ENCODE measurements at regions not wholly inside any gene's neighbourhood (a gene's known extent, or its start where the extent isn't known, plus 50 kb on each side); places are given as distances from the start of the nearest gene placed in this dataset.
A peak's percentile ranks its signal among the peaks of the same experiment; 100 is the strongest.

DNA sequence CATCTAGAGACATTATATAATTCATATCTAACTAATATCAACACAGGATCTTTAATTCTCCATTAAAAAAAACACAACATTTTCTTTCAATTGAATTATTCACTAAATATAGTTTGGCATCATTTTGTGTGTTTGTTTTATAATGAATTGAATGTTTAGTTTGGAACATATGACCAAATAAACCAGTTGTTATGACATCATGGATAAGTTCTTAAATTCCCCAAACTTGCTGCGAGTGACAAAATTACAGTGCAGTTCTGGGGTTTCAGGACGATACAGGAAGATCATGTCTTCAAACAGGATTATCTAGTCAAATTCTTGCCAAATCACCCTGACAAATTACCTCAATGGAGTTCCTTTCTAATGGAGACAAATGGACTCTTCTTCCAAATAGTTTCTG is 473.6 kb downstream of the EPM2A start:
- no peaks in the 10 kb centered on the region for H3K9me3 ChIP-seq (ENCODE audit: low read depth, low read length)
- no peak overlapping the region for H3K4me3 ChIP-seq (ENCODE audit: insufficient read depth, low read length)
- H3K27me3 ChIP-seq (ENCODE audit: insufficient read depth, low read length) = peaks cover 3% of the 10 kb centered on the region
- H3K27ac ChIP-seq (ENCODE audit: low read depth, low read length) = no peak overlapping the region
- H2AFZ ChIP-seq (ENCODE audit: low read length) = no peak overlapping the region
- H3K4me1 ChIP-seq (ENCODE audit: insufficient read depth, low read length) = no peaks in the 10 kb centered on the region
- no peaks in the 10 kb centered on the region for H3K79me2 ChIP-seq (ENCODE audit: insufficient read depth, low read length)
- H3K4me2 ChIP-seq (ENCODE audit: insufficient read depth, low read length) = no peak overlapping the region
- TF ChIP-seq, protein P1, sequence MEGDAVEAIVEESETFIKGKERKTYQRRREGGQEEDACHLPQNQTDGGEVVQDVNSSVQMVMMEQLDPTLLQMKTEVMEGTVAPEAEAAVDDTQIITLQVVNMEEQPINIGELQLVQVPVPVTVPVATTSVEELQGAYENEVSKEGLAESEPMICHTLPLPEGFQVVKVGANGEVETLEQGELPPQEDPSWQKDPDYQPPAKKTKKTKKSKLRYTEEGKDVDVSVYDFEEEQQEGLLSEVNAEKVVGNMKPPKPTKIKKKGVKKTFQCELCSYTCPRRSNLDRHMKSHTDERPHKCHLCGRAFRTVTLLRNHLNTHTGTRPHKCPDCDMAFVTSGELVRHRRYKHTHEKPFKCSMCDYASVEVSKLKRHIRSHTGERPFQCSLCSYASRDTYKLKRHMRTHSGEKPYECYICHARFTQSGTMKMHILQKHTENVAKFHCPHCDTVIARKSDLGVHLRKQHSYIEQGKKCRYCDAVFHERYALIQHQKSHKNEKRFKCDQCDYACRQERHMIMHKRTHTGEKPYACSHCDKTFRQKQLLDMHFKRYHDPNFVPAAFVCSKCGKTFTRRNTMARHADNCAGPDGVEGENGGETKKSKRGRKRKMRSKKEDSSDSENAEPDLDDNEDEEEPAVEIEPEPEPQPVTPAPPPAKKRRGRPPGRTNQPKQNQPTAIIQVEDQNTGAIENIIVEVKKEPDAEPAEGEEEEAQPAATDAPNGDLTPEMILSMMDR (IDR thresholded peaks at IDR 0.05; ENCODE audit: extremely low read depth, low read depth, low read length) = no peak
- H3K36me3 ChIP-seq (ENCODE audit: insufficient read depth, low read length) = no peaks in the 10 kb centered on the region
- DNase-seq (ENCODE audit: insufficient read length, low spot score, missing footprints) = no peak
- H4K20me1 ChIP-seq (ENCODE audit: insufficient read depth, low read length) = no peaks in the 10 kb centered on the region

DNA sequence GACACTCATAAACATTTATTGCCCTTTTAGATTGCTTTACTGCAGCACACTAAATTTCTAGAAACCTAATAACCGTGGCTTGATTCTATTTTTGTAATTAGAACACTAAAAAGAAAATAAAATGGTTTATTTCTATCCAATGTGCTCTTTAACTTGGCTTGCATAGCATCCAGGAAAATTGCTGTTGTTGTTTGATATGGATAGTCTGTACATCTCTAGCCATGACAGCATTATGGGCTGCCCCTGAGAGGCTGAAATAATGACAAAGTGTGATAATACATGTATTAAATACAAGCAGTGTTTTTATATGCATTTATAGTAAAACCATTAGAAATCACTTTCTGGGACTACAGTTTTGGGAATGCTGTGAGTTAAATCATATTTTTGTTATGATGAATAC is 472.5 kb downstream of the EPM2A start:
- Histone ChIP-seq H3K9me3 (ENCODE audit: low read depth, low read length) (no peaks in the 10 kb centered on the region), H3K27ac (ENCODE audit: low read depth, low read length) (no peak overlapping the region), H3K79me2 (ENCODE audit: insufficient read depth, low read length) (no peaks in the 10 kb centered on the region), H3K4me2 (ENCODE audit: insufficient read depth, low read length) (no peak overlapping the region), H3K36me3 (ENCODE audit: insufficient read depth, low read length) (no peaks in the 10 kb centered on the region), H4K20me1 (ENCODE audit: insufficient read depth, low read length) (no peaks in the 10 kb centered on the region), H3K27me3 (ENCODE audit: insufficient read depth, low read length) (peaks cover 3% of the 10 kb centered on the region), H3K4me3 (ENCODE audit: insufficient read depth, low read length) (no peak overlapping the region), H2AFZ (ENCODE audit: low read length) (no peak overlapping the region), H3K4me1 (ENCODE audit: insufficient read depth, low read length) (no peaks in the 10 kb centered on the region)
- TF ChIP-seq, protein P1 (IDR thresholded peaks at IDR 0.05; ENCODE audit: extremely low read depth, low read depth, low read length) = no peak
- DNase-seq (ENCODE audit: insufficient read length, low spot score, missing footprints) = no peak

DNA sequence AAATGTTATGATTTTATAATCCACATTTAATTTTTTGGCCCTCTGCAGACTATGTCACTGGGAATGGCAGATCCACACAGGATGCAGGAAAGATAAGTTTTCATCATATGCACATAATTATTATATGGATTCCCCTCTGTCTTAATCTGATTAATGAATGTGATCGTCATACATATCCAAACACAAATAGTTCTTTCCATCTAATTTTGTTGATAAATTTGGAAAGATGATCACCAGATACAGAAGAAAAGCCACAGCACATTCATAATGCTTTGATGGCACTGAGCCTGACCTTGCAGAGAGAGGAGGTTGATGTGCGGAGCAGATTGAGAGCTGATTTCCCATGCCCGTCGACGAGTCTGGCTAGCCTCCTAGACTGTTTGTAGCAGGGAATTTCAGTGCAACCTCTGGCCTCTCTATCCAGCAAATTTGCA is 471.5 kb downstream of the EPM2A start:
- peaks cover 3% of the 10 kb centered on the region for H3K27me3 ChIP-seq (ENCODE audit: insufficient read depth, low read length)

GRCh38 chr6:145266432-145267075 is 468.8 kb downstream of the EPM2A start:
- H3K4me1 ChIP-seq (ENCODE audit: insufficient read depth, low read length) = no peaks in the 10 kb centered on the region
- no peak overlapping the region for H3K4me2 ChIP-seq (ENCODE audit: insufficient read depth, low read length)
- H2AFZ ChIP-seq (ENCODE audit: low read length) = peak overlapping the region; percentile 5
- no peak overlapping the region for H3K4me3 ChIP-seq (ENCODE audit: insufficient read depth, low read length)
- TF ChIP-seq, protein P1 (IDR thresholded peaks at IDR 0.05; ENCODE audit: extremely low read depth, low read depth, low read length) = no peak
- no peaks in the 10 kb centered on the region for H3K79me2 ChIP-seq (ENCODE audit: insufficient read depth, low read length)
- no peaks in the 10 kb centered on the region for H3K9me3 ChIP-seq (ENCODE audit: low read depth, low read length)
- H3K36me3 ChIP-seq (ENCODE audit: insufficient read depth, low read length) = no peaks in the 10 kb centered on the region
- DNase-seq (ENCODE audit: insufficient read length, low spot score, missing footprints) = no peak
- H4K20me1 ChIP-seq (ENCODE audit: insufficient read depth, low read length) = no peaks in the 10 kb centered on the region
- H3K27ac ChIP-seq (ENCODE audit: low read depth, low read length) = no peak overlapping the region
- H3K27me3 ChIP-seq (ENCODE audit: insufficient read depth, low read length) = peaks cover 3% of the 10 kb centered on the region

More for the DNA sequence above, 471.5 kb downstream of the EPM2A start:
- Histone ChIP-seq H3K79me2 (ENCODE audit: insufficient read depth, low read length) (no peaks in the 10 kb centered on the region), H4K20me1 (ENCODE audit: insufficient read depth, low read length) (no peaks in the 10 kb centered on the region), H3K4me2 (ENCODE audit: insufficient read depth, low read length) (no peak overlapping the region), H3K4me3 (ENCODE audit: insufficient read depth, low read length) (no peak overlapping the region), H3K4me1 (ENCODE audit: insufficient read depth, low read length) (no peaks in the 10 kb centered on the region), H3K9me3 (ENCODE audit: low read depth, low read length) (no peaks in the 10 kb centered on the region), H3K27ac (ENCODE audit: low read depth, low read length) (no peak overlapping the region), H2AFZ (ENCODE audit: low read length) (no peak overlapping the region), H3K36me3 (ENCODE audit: insufficient read depth, low read length) (no peaks in the 10 kb centered on the region)
- DNase-seq (ENCODE audit: insufficient read length, low spot score, missing footprints) = no peak
- TF ChIP-seq, protein P1 (IDR thresholded peaks at IDR 0.05; ENCODE audit: extremely low read depth, low read depth, low read length) = no peak

Measured in osteoblast (primary cell).